ENCODE measurements at regions not wholly inside any gene's neighbourhood (a gene's known extent, or its start where the extent isn't known, plus 50 kb on each side); places are given as distances from the start of the nearest gene placed in this dataset.

DNA sequence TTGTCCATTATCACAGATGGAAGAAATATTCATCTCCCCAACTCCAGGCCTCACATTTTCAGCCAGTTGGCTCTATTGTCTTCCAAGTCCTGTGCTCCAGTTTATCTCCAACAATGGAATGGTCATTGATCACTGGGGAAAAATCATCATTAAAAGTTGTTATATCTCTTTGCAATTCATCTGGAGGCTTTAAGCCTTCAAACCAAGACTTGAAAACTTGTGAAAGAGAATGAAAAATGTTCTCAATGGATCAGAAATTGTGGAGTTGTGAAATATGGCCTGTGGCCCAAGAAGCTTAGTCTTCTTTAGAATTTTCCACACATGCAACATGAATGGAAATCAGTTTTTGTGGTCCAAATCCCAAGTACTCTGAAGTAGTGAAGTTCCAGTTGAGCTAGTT is 569.6 kb downstream of the EBF1 start:
- Histone ChIP-seq H3K36me3 (ENCODE audit: low read depth, low read length) (no peaks in the 10 kb centered on the region), H3K9me2 (replicated peaks; ENCODE audit: low read length) (no peaks in the 10 kb centered on the region), H3K9ac (ENCODE audit: low read length) (no peak overlapping the region), H2AFZ (ENCODE audit: low read length) (no peak overlapping the region), H3K4me2 (ENCODE audit: low read length) (no peak overlapping the region), H3F3A (ENCODE audit: low read length, unreplicated experiment) (no peaks in the 10 kb centered on the region), H4K20me1 (ENCODE audit: low read length) (no peaks in the 10 kb centered on the region), H3K27ac (ENCODE audit: low read length) (no peak overlapping the region), H3K27me3 (ENCODE audit: low read length) (peaks cover 33% of the 10 kb centered on the region; the same call in 1 of the 2 replicates), H3K9me3 (ENCODE audit: low read length) (no peaks in the 10 kb centered on the region), H3K79me2 (ENCODE audit: low read length) (no peaks in the 10 kb centered on the region), H3K4me1 (ENCODE audit: insufficient read depth, low read length) (no peaks in the 10 kb centered on the region), H3K4me3 (ENCODE audit: low read length) (no peak overlapping the region)
- ChIA-PET POLR2A (ENCODE audit: unreplicated experiment) (no interaction called here), CTCF (no interaction called here)
- BruUV-seq (replicated peaks): no TSS peak
- intact Hi-C loops (cut with micrococcal nuclease): no loop called here
- ATAC-seq (no peak), DNase-seq (no peak)
- TF ChIP-seq EZH2 (IDR thresholded peaks at IDR 0.05; ENCODE audit: low read length, unreplicated experiment) (no peak), EZH2phosphoT487 (IDR thresholded peaks at IDR 0.05; ENCODE audit: borderline replicate concordance, low read length) (no peak)
- TF ChIP-seq, protein P1, sequence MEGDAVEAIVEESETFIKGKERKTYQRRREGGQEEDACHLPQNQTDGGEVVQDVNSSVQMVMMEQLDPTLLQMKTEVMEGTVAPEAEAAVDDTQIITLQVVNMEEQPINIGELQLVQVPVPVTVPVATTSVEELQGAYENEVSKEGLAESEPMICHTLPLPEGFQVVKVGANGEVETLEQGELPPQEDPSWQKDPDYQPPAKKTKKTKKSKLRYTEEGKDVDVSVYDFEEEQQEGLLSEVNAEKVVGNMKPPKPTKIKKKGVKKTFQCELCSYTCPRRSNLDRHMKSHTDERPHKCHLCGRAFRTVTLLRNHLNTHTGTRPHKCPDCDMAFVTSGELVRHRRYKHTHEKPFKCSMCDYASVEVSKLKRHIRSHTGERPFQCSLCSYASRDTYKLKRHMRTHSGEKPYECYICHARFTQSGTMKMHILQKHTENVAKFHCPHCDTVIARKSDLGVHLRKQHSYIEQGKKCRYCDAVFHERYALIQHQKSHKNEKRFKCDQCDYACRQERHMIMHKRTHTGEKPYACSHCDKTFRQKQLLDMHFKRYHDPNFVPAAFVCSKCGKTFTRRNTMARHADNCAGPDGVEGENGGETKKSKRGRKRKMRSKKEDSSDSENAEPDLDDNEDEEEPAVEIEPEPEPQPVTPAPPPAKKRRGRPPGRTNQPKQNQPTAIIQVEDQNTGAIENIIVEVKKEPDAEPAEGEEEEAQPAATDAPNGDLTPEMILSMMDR (conservative IDR thresholded peaks at IDR 0.05; ENCODE audit: low read depth, low read length): no peak

DNA sequence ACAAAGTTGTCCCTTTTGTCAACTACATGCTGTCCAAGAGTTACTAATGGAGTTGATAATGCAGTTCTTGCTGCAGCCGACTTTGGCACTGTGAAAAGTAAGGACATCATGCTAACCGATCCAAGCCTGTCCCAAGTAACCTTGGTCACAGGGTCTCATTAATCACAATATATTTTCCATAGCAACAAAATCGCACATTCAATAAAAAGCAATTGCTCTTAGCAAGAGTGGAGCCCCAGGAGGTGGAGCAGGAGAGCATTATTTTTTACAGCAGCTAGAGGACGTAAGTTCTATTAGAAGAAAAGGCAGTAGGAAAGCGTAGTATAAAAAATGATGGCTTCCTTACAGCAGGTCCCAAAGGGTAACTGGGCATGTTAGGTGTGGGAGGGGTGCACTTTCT is 570.3 kb downstream of the EBF1 start:
- H3K4me2 ChIP-seq (ENCODE audit: low read length): no peak overlapping the region
- no peaks in the 10 kb centered on the region for H3K9me3 ChIP-seq (ENCODE audit: low read length)
- ChIA-PET CTCF (no interaction called here), POLR2A (ENCODE audit: unreplicated experiment) (no interaction called here)
- ATAC-seq (no peak), DNase-seq (no peak)
- no peaks in the 10 kb centered on the region for H3K9me2 ChIP-seq (replicated peaks; ENCODE audit: low read length)
- H2AFZ ChIP-seq (ENCODE audit: low read length): no peak overlapping the region
- H3K4me3 ChIP-seq (ENCODE audit: low read length): no peak overlapping the region
- BruUV-seq (replicated peaks): no TSS peak
- peaks cover 28% of the 10 kb centered on the region; the same call in 1 of the 2 replicates for H3K27me3 ChIP-seq (ENCODE audit: low read length)
- H3K79me2 ChIP-seq (ENCODE audit: low read length): no peaks in the 10 kb centered on the region
- no peaks in the 10 kb centered on the region for H4K20me1 ChIP-seq (ENCODE audit: low read length)
- intact Hi-C loops (cut with micrococcal nuclease): no loop called here
- no peak overlapping the region for H3K9ac ChIP-seq (ENCODE audit: low read length)
- H3K36me3 ChIP-seq (ENCODE audit: low read depth, low read length): no peaks in the 10 kb centered on the region
- H3K4me1 ChIP-seq (ENCODE audit: insufficient read depth, low read length): no peaks in the 10 kb centered on the region
- TF ChIP-seq, protein P1 (conservative IDR thresholded peaks at IDR 0.05; ENCODE audit: low read depth, low read length): 0 out of 2 replicates have a peak, but pooled peaks have one; percentile 11
- no peak for TF ChIP-seq EZH2phosphoT487 (IDR thresholded peaks at IDR 0.05; ENCODE audit: borderline replicate concordance, low read length)
- no peak overlapping the region for H3K27ac ChIP-seq (ENCODE audit: low read length)
- H3F3A ChIP-seq (ENCODE audit: low read length, unreplicated experiment): no peaks in the 10 kb centered on the region

DNA sequence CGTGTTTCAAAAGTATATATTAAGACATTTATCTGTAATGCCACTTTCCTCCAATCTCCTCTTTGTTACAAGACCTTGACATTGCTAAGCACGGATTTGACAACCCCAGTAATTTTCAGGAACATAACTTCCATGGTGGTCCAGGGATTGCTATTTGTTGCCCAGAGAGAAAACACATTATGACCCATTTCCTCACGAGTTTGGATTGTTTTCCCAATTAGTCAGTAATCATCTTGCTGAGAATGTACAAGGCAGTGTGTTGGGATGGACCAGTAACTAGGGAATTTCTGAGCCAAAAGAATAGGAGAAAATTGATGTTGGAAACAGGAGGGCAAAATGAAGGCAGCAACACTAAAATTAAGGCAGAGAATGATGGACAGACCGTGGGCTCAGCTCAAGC is 574.1 kb downstream of the EBF1 start:
- POLR2A ChIA-PET (ENCODE audit: unreplicated experiment): no interaction called here
- H3F3A ChIP-seq (ENCODE audit: low read length, unreplicated experiment): no peaks in the 10 kb centered on the region
- no peaks in the 10 kb centered on the region for H3K36me3 ChIP-seq (ENCODE audit: low read depth, low read length)
- TF ChIP-seq EZH2phosphoT487 (IDR thresholded peaks at IDR 0.05; ENCODE audit: borderline replicate concordance, low read length): no peak
- intact Hi-C loops (cut with micrococcal nuclease): no loop called here
- BruUV-seq (replicated peaks): no TSS peak
- no peak overlapping the region for H3K27ac ChIP-seq (ENCODE audit: low read length)
- H3K4me2 ChIP-seq (ENCODE audit: low read length): no peak overlapping the region
- CTCF ChIA-PET: no interaction called here
- no peaks in the 10 kb centered on the region for H3K79me2 ChIP-seq (ENCODE audit: low read length)
- H4K20me1 ChIP-seq (ENCODE audit: low read length): no peaks in the 10 kb centered on the region
- DNase-seq (no peak), ATAC-seq (no peak)
- no peaks in the 10 kb centered on the region for H3K9me2 ChIP-seq (replicated peaks; ENCODE audit: low read length)
- no peaks in the 10 kb centered on the region for H3K9me3 ChIP-seq (ENCODE audit: low read length)
- H3K27me3 ChIP-seq (ENCODE audit: low read length): no peaks in the 10 kb centered on the region; the same call in 1 of the 2 replicates
- H3K4me3 ChIP-seq (ENCODE audit: low read length): no peak overlapping the region
- H2AFZ ChIP-seq (ENCODE audit: low read length): no peak overlapping the region
- H3K4me1 ChIP-seq (ENCODE audit: insufficient read depth, low read length): no peaks in the 10 kb centered on the region
- H3K9ac ChIP-seq (ENCODE audit: low read length): no peak overlapping the region

Measured in PC-3 (cell line).